IMR-90 (cell line): ENCODE measurements at regions not wholly inside any gene's neighbourhood (a gene's known extent, or its start where the extent isn't known, plus 50 kb on each side); places are given as distances from the start of the nearest gene placed in this dataset.

Experiments used
- ATAC-seq: fragments of 200-7000 bp; cut with Tn5 transposase; 2 replicates; pipeline ENCODE4 v1.9.1; 2020; ENCODE audit warnings: low read depth, mild to moderate bottlenecking, moderate library complexity
- BruUV-seq: library from RNA; stranded (reverse); fragments of 400-500 nt; replicated peaks from 2 replicates; lab custom pipeline; 2021; lab: Mats Ljungman, UMichigan
- CTCF ChIA-PET: fragments of 300-600 bp; formaldehyde crosslinking; extraction: SDS; loops from one replicate; lab custom pipeline; 2021; ENCODE audit warnings: antibody characterized with exemption; lab: Yijun Ruan, JAX
- POLR2A ChIA-PET: fragments of 300-600 bp; sonication (Branson Sonifier 250); formaldehyde crosslinking; loops from one replicate; lab custom pipeline; 2022; ENCODE audit warnings: antibody characterized with exemption; ENCODE audit not compliant: unreplicated experiment; lab: Charles Lee
- DNase-seq: peaks from one replicate; pipeline ENCODE4 v3.0.0; 2013
- H2AFZ ChIP-seq: replicated peaks from 2 replicates; pipeline ENCODE3; 2013; ENCODE audit warnings: low read length, mild to moderate bottlenecking; ENCODE audit not compliant: poor library complexity
- H2AK5ac ChIP-seq: 2 replicates; pipeline ENCODE4 v1.6.1; 2013; ENCODE audit warnings: low read depth, low read length, inconsistent platforms
- H2AK9ac ChIP-seq: replicated peaks from 2 replicates; pipeline ENCODE3; 2013; ENCODE audit warnings: mild to moderate bottlenecking, low read depth, low read length, moderate library complexity; ENCODE audit not compliant: poor library complexity
- H2BK120ac ChIP-seq: 2 replicates; pipeline ENCODE4 v1.6.1; 2013; ENCODE audit warnings: low read depth, low read length, inconsistent platforms
- H2BK15ac ChIP-seq: 3 replicates; pipeline ENCODE4 v1.6.1; 2013; ENCODE audit warnings: low read depth, low read length, inconsistent platforms
- H2BK20ac ChIP-seq: 2 replicates; pipeline ENCODE4 v1.6.1; 2013; ENCODE audit warnings: low read depth, mild to moderate bottlenecking, inconsistent platforms, low read length, moderate library complexity
- H2BK5ac ChIP-seq: 2 replicates; pipeline ENCODE4 v1.6.1; 2013; ENCODE audit warnings: mild to moderate bottlenecking, low read depth, low read length, inconsistent platforms; ENCODE audit not compliant: poor library complexity, severe bottlenecking
- H3K14ac ChIP-seq: replicated peaks from 2 replicates; pipeline ENCODE4 v1.6.1; 2013; ENCODE audit warnings: low read depth, low read length, inconsistent platforms
- H3K18ac ChIP-seq: 2 replicates; pipeline ENCODE4 v1.6.1; 2013; ENCODE audit warnings: low read depth, low read length, control low read depth
- H3K23ac ChIP-seq: 2 replicates; pipeline ENCODE4 v1.6.1; 2013; ENCODE audit warnings: low read depth, low read length, inconsistent platforms
- H3K27ac ChIP-seq: 2 replicates; pipeline ENCODE4 v1.5.1; 2013; ENCODE audit warnings: mild to moderate bottlenecking, control low read depth, low read length; ENCODE audit not compliant: insufficient read depth
- H3K27me3 ChIP-seq: 2 replicates; pipeline ENCODE4 v1.6.1; 2013; ENCODE audit warnings: low read length; ENCODE audit not compliant: control insufficient read depth, insufficient read depth
- H3K36me3 ChIP-seq: 2 replicates; pipeline ENCODE4 v1.6.1; 2013; ENCODE audit warnings: low read length, mixed read lengths; ENCODE audit not compliant: control insufficient read depth, insufficient read depth
- H3K4ac ChIP-seq: 2 replicates; pipeline ENCODE4 v1.6.1; 2013; ENCODE audit warnings: low read depth, low read length, inconsistent platforms
- H3K4me1 ChIP-seq: 2 replicates; pipeline ENCODE4 v1.6.1; 2013; ENCODE audit warnings: low read length, mixed read lengths; ENCODE audit not compliant: control insufficient read depth, insufficient read depth
- H3K4me2 ChIP-seq: 2 replicates; pipeline ENCODE4 v1.6.1; 2013; ENCODE audit warnings: low read depth, mild to moderate bottlenecking, control low read depth, low read length, moderate library complexity
- H3K4me3 ChIP-seq: 2 replicates; pipeline ENCODE4 v1.5.1; 2013; ENCODE audit warnings: low read depth, mild to moderate bottlenecking, control low read depth, low read length, moderate library complexity; ENCODE audit not compliant: insufficient read depth
- H3K56ac ChIP-seq: 2 replicates; pipeline ENCODE4 v1.6.1; 2013; ENCODE audit warnings: low read length, inconsistent platforms; ENCODE audit not compliant: insufficient read depth; ENCODE audit errors: extremely low read depth
- H3K79me1 ChIP-seq, 2 experiments: 2 replicates each; pipeline ENCODE4 v1.6.1; 2013; ENCODE audit warnings: low read length in 2 of 2, inconsistent platforms in 1 of 2, low read depth in 1 of 2
- H3K9ac ChIP-seq: 2 replicates; pipeline ENCODE4 v1.6.1; 2013; ENCODE audit warnings: low read depth, low read length, control low read depth
- H3K9me1 ChIP-seq: 2 replicates; pipeline ENCODE4 v1.6.1; 2013; ENCODE audit warnings: low read length, inconsistent platforms; ENCODE audit not compliant: insufficient read depth
- H3K9me3 ChIP-seq: 2 replicates; pipeline ENCODE4 v1.6.1; 2013; ENCODE audit warnings: low read length; ENCODE audit not compliant: control insufficient read depth, insufficient read depth
- H4K20me1 ChIP-seq: 2 replicates; pipeline ENCODE4 v1.6.1; 2013; ENCODE audit warnings: low read length, inconsistent platforms; ENCODE audit not compliant: insufficient read depth
- H4K5ac ChIP-seq: 2 replicates; pipeline ENCODE4 v1.6.1; 2013; ENCODE audit warnings: mild to moderate bottlenecking, low read depth, low read length, control low read depth
- H4K8ac ChIP-seq, 2 experiments: 2 replicates each; pipeline ENCODE4 v1.6.1; 2013; ENCODE audit warnings: low read depth in 2 of 2, low read length in 2 of 2, control low read depth in 1 of 2, inconsistent platforms in 1 of 2
- H4K91ac ChIP-seq: 2 replicates; pipeline ENCODE4 v1.6.1; 2013; ENCODE audit warnings: low read depth, low read length, inconsistent platforms; ENCODE audit not compliant: insufficient read depth
- BHLHE40 ChIP-seq: fragments of 150-350 bp; IDR thresholded peaks from 2 replicates; pipeline ENCODE4 v1.6.1; 2016; ENCODE audit warnings: mild to moderate bottlenecking, low read depth, low read length
- CEBPB ChIP-seq: IDR thresholded peaks from 2 replicates; pipeline ENCODE4 v1.6.1; 2012; ENCODE audit warnings: low read depth, low read length, improper control_type of control experiment
- CHD1 ChIP-seq: IDR thresholded peaks from 2 replicates; pipeline ENCODE4 v1.6.1; 2012; ENCODE audit warnings: low read depth, low read length, improper control_type of control experiment
- CTCF ChIP-seq: conservative IDR thresholded peaks from 2 replicates; pipeline ENCODE4 v1.5.1; 2012; ENCODE audit warnings: mild to moderate bottlenecking, low read depth, low read length, improper control_type of control experiment
- FOS ChIP-seq: fragments of 150-350 bp; IDR thresholded peaks from 2 replicates; pipeline ENCODE4 v1.6.1; 2016; ENCODE audit warnings: low read depth, low read length
- MAFK ChIP-seq: IDR thresholded peaks from 2 replicates; pipeline ENCODE4 v1.6.1; 2012; ENCODE audit warnings: low read depth, low read length, improper control_type of control experiment
- MAZ ChIP-seq: IDR thresholded peaks from 2 replicates; pipeline ENCODE4 v1.6.1; 2012; ENCODE audit warnings: low read depth, mild to moderate bottlenecking, low read length, improper control_type of control experiment, moderate library complexity, borderline replicate concordance
- MXI1 ChIP-seq: IDR thresholded peaks from 2 replicates; pipeline ENCODE4 v1.6.1; 2012; ENCODE audit warnings: low read depth, mild to moderate bottlenecking, low read length, moderate library complexity, borderline replicate concordance
- NFE2L2 ChIP-seq: fragments of 150-350 bp; IDR thresholded peaks from 2 replicates; pipeline ENCODE4 v1.6.1; 2016; ENCODE audit warnings: low read depth, mild to moderate bottlenecking, low read length
- POLR2A ChIP-seq: IDR thresholded peaks from 2 replicates; pipeline ENCODE4 v1.6.1; 2012; ENCODE audit warnings: mild to moderate bottlenecking, low read depth, low read length
- RAD21 ChIP-seq: IDR thresholded peaks from 2 replicates; pipeline ENCODE4 v1.6.1; 2012; ENCODE audit warnings: low read length, improper control_type of control experiment
- RCOR1 ChIP-seq: IDR thresholded peaks from 2 replicates; pipeline ENCODE4 v1.6.1; 2012; ENCODE audit warnings: mild to moderate bottlenecking, low read length, improper control_type of control experiment; ENCODE audit not compliant: insufficient replicate concordance
- RFX5 ChIP-seq: IDR thresholded peaks from 2 replicates; pipeline ENCODE4 v1.8.0; 2012; ENCODE audit warnings: low read depth, mild to moderate bottlenecking, low read length, moderate library complexity
- SMC3 ChIP-seq: fragments of 150-350 bp; IDR thresholded peaks from 2 replicates; pipeline ENCODE4 v1.6.1; 2016; ENCODE audit warnings: low read depth, mild to moderate bottlenecking, antibody characterized with exemption, low read length, moderate library complexity
- WGBS, 2 experiments: methylation state at CpG; one replicate each; pipeline versions ENCODE4 v1.1.5 to v1.1.7; 2013; ENCODE audit warnings: missing lambda C conversion rate in 2 of 2; ENCODE audit not compliant: insufficient read length in 1 of 2; ENCODE audit errors: extremely low coverage in 2 of 2; 5-methylcytosine and 5-hydroxymethylcytosine counted together
- dilution Hi-C: fragments of 300-500 bp; cut with HindIII; formaldehyde crosslinking; loops from one replicate; pipeline ENCODE4 v1.14.3; 2018; ENCODE audit warnings: low sequenced_read_pairs; ENCODE audit not compliant: unreplicated experiment
- in situ Hi-C: fragments of 300-500 bp; cut with MboI; formaldehyde crosslinking; loops from 3 replicates; pipeline ENCODE4 v1.14.3; 2019; ENCODE audit warnings: low sequenced_read_pairs, inconsistent platforms, mixed read lengths
- intact Hi-C: fragments of 100-400 bp; cut with micrococcal nuclease; formaldehyde crosslinking; loops from 2 replicates; pipeline ENCODE4 v1.10.0; 2022
- TF ChIP-seq, protein P1 (sequence below): fragments of 150-350 bp; IDR thresholded peaks from 2 replicates; pipeline ENCODE4 v1.6.1; 2016; ENCODE audit warnings: low read depth, mild to moderate bottlenecking, low read length, moderate library complexity, borderline replicate concordance
- TF ChIP-seq, protein P2 (sequence below): fragments of 150-350 bp; IDR thresholded peaks from 2 replicates; pipeline ENCODE4 v1.6.1; 2017; ENCODE audit warnings: mild to moderate bottlenecking, antibody characterized with exemption, low read length, low read depth

DNA sequence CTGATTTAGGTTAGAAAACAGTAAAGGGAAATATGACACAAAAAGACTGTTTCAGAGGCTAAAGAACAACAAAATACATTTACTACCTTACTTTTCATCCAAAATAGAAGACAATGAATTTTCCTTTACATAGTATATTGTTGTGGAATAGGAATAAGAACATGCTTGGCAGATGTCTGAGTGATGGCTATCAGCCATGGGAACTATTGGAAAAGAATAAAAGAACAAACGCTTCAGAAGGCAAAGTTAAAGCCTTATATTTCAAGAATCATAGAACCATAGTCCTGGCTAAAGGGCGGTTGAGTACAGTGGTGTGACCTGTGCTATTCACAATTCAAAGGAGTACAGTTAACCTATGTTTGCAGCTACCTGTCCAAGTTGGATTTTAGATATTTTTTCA lies 73.9 kb upstream of the NRXN1 start:
- Histone ChIP-seq H3K23ac (no peak overlapping the region), H3K56ac (no peak overlapping the region), H2BK120ac (no peak overlapping the region), H3K4ac (no peak overlapping the region), H4K91ac (no peak overlapping the region), H3K36me3 (no peaks in the 10 kb centered on the region), H3K79me1 (no peaks in the 10 kb centered on the region), H2BK5ac (no peak overlapping the region), H3K14ac (no peak overlapping the region), H4K20me1 (no peaks in the 10 kb centered on the region), H2BK20ac (no peak overlapping the region), H3K4me3 (no peak overlapping the region), H4K5ac (no peak overlapping the region), H2AK5ac (no peak overlapping the region), H2AFZ (no peak overlapping the region), H3K4me1 (peaks cover 2% of the 10 kb centered on the region; the same call in 1 of the 2 replicates), H3K4me2 (no peak overlapping the region), H3K27ac (no peak overlapping the region), H3K9ac (no peak overlapping the region), H4K8ac (no peak overlapping the region), H2BK15ac (no peak overlapping the region), H3K9me3 (no peaks in the 10 kb centered on the region), H3K9me1 (no peaks in the 10 kb centered on the region), H2AK9ac (no peak overlapping the region), H3K27me3 (no peaks in the 10 kb centered on the region), H3K18ac (no peak overlapping the region)
- dilution Hi-C loops: no loop called here
- no CpG with 5 or more reads among the region's 2 CpGs for WGBS, 2 experiments
- ATAC-seq (no peak), DNase-seq (no peak)
- intact Hi-C loops: no loop called here
- TF ChIP-seq NFE2L2 (no peak), RAD21 (no peak), SMC3 (no peak), CEBPB (no peak), MXI1 (no peak), RFX5 (no peak), CTCF (no peak), MAZ (no peak), FOS (no peak), POLR2A (no peak), CHD1 (no peak), BHLHE40 (no peak), RCOR1 (no peak), MAFK (no peak)
- TF ChIP-seq, protein P1, sequence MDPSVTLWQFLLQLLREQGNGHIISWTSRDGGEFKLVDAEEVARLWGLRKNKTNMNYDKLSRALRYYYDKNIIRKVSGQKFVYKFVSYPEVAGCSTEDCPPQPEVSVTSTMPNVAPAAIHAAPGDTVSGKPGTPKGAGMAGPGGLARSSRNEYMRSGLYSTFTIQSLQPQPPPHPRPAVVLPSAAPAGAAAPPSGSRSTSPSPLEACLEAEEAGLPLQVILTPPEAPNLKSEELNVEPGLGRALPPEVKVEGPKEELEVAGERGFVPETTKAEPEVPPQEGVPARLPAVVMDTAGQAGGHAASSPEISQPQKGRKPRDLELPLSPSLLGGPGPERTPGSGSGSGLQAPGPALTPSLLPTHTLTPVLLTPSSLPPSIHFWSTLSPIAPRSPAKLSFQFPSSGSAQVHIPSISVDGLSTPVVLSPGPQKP: no peak
- TF ChIP-seq, protein P2, sequence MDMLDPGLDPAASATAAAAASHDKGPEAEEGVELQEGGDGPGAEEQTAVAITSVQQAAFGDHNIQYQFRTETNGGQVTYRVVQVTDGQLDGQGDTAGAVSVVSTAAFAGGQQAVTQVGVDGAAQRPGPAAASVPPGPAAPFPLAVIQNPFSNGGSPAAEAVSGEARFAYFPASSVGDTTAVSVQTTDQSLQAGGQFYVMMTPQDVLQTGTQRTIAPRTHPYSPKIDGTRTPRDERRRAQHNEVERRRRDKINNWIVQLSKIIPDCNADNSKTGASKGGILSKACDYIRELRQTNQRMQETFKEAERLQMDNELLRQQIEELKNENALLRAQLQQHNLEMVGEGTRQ: no peak
- ChIA-PET POLR2A (interaction anchor here (0.7 kb wide), 1 partner anchor 98 kb away, joined by 3 read pairs; no protein-coding TSS in a partner anchor), CTCF (no interaction called here)
- BruUV-seq: no TSS peak
- in situ Hi-C loops: no loop called here
